ENCODE measurements at regions not wholly inside any gene's neighbourhood (a gene's known extent, or its start where the extent isn't known, plus 50 kb on each side); places are given as distances from the start of the nearest gene placed in this dataset.
A peak's percentile ranks its signal among the peaks of the same experiment; 100 is the strongest.

DNA sequence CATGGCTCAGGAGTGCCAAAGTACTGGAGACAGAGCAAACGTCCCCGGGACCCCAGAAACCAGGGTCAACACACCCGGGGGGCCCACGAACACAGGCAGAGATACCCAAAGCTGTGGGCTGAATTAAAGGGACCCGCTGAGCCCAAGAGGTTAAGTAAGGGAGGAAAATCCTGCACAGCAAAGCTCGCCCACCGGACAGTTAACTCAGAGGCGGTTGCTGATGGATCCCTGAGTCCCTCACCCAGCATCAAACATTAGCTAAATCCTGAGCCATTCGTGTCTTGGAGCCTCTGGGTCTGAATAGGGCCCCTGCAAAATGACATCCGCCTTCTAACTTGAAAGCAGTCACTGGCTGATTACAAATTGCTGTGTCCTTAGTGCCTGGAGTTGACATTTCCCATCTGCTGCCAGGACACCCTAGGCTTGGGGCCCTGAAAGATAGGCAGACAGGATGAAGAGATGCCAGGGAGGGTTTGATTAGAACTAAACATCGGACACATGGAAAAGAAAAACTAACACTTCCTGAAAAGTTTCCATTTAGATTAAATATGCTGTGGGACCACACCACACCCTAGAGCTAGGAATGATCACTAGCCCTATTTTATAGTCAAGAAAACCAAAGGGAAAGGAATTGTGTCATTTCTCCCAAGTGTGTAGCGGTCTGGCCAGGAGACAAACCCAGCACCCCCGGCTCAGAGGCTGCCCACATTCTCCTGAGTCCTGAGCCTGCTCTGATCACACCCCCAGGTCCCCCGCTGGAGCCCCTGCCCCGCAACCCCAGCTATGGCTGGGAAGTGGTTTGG lies 239.3 kb downstream of the NPHP4 start:
- Histone ChIP-seq H3K36me3 (no peaks in the 10 kb centered on the region), H3K27me3 (peaks cover 0 to 82% (median 0%) of the 10 kb centered on the region in 3 donors), H3K4me3 (no peak overlapping the region), H3K27ac (no peak overlapping the region), H3K9me3 (no peaks in the 10 kb centered on the region), H3K4me1 (no peaks in the 10 kb centered on the region)
- 59 to 66% (median 61%) methylated on average over 13 to 15 of the region's 15 CpGs for WGBS, 5 donors
- no peak for DNase-seq
- TF ChIP-seq EP300 (IDR thresholded peaks at IDR 0.05) (no peak), POLR2AphosphoS5 (IDR thresholded peaks at IDR 0.05) (no peak), POLR2A (IDR thresholded peaks at IDR 0.05) (no peak)
- TF ChIP-seq, protein P1, sequence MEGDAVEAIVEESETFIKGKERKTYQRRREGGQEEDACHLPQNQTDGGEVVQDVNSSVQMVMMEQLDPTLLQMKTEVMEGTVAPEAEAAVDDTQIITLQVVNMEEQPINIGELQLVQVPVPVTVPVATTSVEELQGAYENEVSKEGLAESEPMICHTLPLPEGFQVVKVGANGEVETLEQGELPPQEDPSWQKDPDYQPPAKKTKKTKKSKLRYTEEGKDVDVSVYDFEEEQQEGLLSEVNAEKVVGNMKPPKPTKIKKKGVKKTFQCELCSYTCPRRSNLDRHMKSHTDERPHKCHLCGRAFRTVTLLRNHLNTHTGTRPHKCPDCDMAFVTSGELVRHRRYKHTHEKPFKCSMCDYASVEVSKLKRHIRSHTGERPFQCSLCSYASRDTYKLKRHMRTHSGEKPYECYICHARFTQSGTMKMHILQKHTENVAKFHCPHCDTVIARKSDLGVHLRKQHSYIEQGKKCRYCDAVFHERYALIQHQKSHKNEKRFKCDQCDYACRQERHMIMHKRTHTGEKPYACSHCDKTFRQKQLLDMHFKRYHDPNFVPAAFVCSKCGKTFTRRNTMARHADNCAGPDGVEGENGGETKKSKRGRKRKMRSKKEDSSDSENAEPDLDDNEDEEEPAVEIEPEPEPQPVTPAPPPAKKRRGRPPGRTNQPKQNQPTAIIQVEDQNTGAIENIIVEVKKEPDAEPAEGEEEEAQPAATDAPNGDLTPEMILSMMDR (IDR thresholded peaks at IDR 0.05), result no peak
- intact Hi-C loops (cut with DNase I; ENCODE audit: low total_unique reads), result no loop called here

GRCh38 chr1:5751833-5752745 lies 240.1 kb downstream of the NPHP4 start:
- intact Hi-C loops (cut with DNase I; ENCODE audit: low total_unique reads), result no loop called here
- H3K36me3 ChIP-seq, result no peaks in the 10 kb centered on the region
- peaks cover 0 to 86% (median 0%) of the 10 kb centered on the region in 3 donors for H3K27me3 ChIP-seq
- H3K27ac ChIP-seq, result no peak overlapping the region
- TF ChIP-seq POLR2A (IDR thresholded peaks at IDR 0.05) (no peak), POLR2AphosphoS5 (IDR thresholded peaks at IDR 0.05) (no peak), EP300 (IDR thresholded peaks at IDR 0.05) (no peak)
- TF ChIP-seq, protein P1 (IDR thresholded peaks at IDR 0.05), result no peak
- no peaks in the 10 kb centered on the region for H3K4me1 ChIP-seq
- WGBS, 5 donors, result 42 to 62% (median 46%) methylated on average over 14 of the region's 14 CpGs
- DNase-seq, result no peak
- no peak overlapping the region for H3K4me3 ChIP-seq
- H3K9me3 ChIP-seq, result no peaks in the 10 kb centered on the region

- Histone ChIP-seq H3K27me3 (peaks cover 0 to 88% (median 4%) of the 10 kb centered on the region in 3 donors), H3K4me3 (no peak overlapping the region), H3K4me1 (no peaks in the 10 kb centered on the region), H3K9me3 (no peaks in the 10 kb centered on the region), H3K36me3 (no peaks in the 10 kb centered on the region), H3K27ac (no peak overlapping the region)
- peak in 1 of 2 donors; percentile 44 for DNase-seq
- intact Hi-C loops (cut with DNase I; ENCODE audit: low total_unique reads), result no loop called here
- WGBS, 5 donors, result 62 to 72% (median 67%) methylated on average over 11 of the region's 11 CpGs
- TF ChIP-seq EP300 (IDR thresholded peaks at IDR 0.05), result no peak
- TF ChIP-seq POLR2A (IDR thresholded peaks at IDR 0.05), result no peak
- TF ChIP-seq, protein P1 (IDR thresholded peaks at IDR 0.05), result no peak
- TF ChIP-seq POLR2AphosphoS5 (IDR thresholded peaks at IDR 0.05), result no peak
Observed at GRCh38 chr1:5751163-5751540, 241.1 kb downstream of the NPHP4 start.
